ENCODE measurements at regions not wholly inside any gene's neighbourhood (a gene's known extent, or its start where the extent isn't known, plus 50 kb on each side); places are given as distances from the start of the nearest gene placed in this dataset.

DNA sequence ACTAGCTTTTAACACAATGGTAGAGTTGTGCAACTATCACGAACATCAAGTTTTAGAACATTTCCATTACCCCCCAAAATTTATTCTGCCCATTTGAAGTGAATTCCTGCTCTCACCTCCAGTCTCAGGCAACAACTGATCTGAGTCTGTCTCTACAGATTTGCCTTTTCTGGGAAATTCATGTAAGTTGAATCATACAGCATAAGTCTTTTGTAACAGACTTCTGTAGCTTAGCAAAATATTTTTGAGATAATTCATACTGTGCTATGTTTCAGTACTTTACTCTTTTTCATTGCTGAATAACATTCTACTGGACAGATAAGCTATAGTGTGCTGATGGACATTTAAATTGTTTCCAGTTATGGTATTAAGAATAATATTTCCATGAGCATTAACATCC is 447.3 kb upstream of the GJE1 start:
- DNase-seq (ENCODE audit: low read depth) (peak; percentile 8), FAIRE-seq (peak; percentile 5)
- no peaks in the 10 kb centered on the region for H3K4me1 ChIP-seq (ENCODE audit: insufficient read depth, low read length)
- Mint-ChIP-seq H3K4me3 (ENCODE audit: unreplicated experiment) (no peak overlapping the region), H3K27ac (ENCODE audit: unreplicated experiment) (no peak overlapping the region), H3K4me1 (ENCODE audit: low read depth, unreplicated experiment) (no peaks in the 10 kb centered on the region), H3K36me3 (ENCODE audit: low read depth, unreplicated experiment) (no peaks in the 10 kb centered on the region), H3K27me3 (ENCODE audit: low read depth, unreplicated experiment) (no peaks in the 10 kb centered on the region), H3K9me3 (ENCODE audit: unreplicated experiment) (no peaks in the 10 kb centered on the region)
- no peak for TF ChIP-seq EZH2 (IDR thresholded peaks at IDR 0.05; ENCODE audit: insufficient read depth, low read length)
- TF ChIP-seq CTCF (IDR thresholded peaks at IDR 0.05; ENCODE audit: insufficient read depth, low read depth, low read length), result no peak
- no peaks in the 10 kb centered on the region for H4K20me1 ChIP-seq (ENCODE audit: insufficient read depth, low read length)
- no peak overlapping the region for H3K27ac ChIP-seq (ENCODE audit: low read depth, low read length)
- no peaks in the 10 kb centered on the region for H3K36me3 ChIP-seq (ENCODE audit: insufficient read depth, low read length)
- H3K27me3 ChIP-seq (ENCODE audit: insufficient read depth, low read length), result no peaks in the 10 kb centered on the region
- H3K9me3 ChIP-seq (ENCODE audit: insufficient read depth, low read depth, low read length), result no peaks in the 10 kb centered on the region
- H3K4me3 ChIP-seq (ENCODE audit: insufficient read depth, low read depth, low read length), result no peak overlapping the region
- no peak overlapping the region for H3K4me2 ChIP-seq (ENCODE audit: low read length)
- H3K79me2 ChIP-seq (ENCODE audit: insufficient read depth, low read length), result no peaks in the 10 kb centered on the region
- no peak overlapping the region for H3K9ac ChIP-seq (ENCODE audit: low read length)
- H2AFZ ChIP-seq (ENCODE audit: low read depth, low read length), result no peak overlapping the region

DNA sequence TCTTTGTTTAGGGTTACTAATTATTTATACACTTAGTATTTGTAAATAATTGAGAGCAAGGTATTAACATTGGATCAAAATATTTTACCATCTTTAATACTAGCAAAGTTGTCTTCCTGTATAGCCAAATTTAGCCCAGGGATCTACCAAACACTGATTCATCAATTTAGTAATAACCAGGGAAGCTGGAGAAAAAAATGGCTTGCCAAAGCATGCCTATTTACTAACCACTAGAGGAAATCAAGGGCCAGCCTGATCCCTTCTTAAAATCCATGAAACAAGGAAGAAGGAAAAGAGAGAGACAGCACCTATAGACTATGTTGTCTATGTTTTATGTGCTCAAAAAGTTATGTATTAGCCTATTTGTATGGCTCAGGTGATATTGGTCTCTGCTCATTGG is 450.3 kb upstream of the GJE1 start:
- no peaks in the 10 kb centered on the region for H3K27me3 ChIP-seq (ENCODE audit: insufficient read depth, low read length)
- H3K79me2 ChIP-seq (ENCODE audit: insufficient read depth, low read length), result no peaks in the 10 kb centered on the region
- Mint-ChIP-seq H3K9me3 (ENCODE audit: unreplicated experiment) (no peaks in the 10 kb centered on the region), H3K4me1 (ENCODE audit: low read depth, unreplicated experiment) (no peaks in the 10 kb centered on the region), H3K4me3 (ENCODE audit: unreplicated experiment) (no peak overlapping the region), H3K27me3 (ENCODE audit: low read depth, unreplicated experiment) (no peaks in the 10 kb centered on the region), H3K36me3 (ENCODE audit: low read depth, unreplicated experiment) (no peaks in the 10 kb centered on the region), H3K27ac (ENCODE audit: unreplicated experiment) (no peak overlapping the region)
- DNase-seq (ENCODE audit: low read depth), result no peak
- no peak overlapping the region for H3K4me3 ChIP-seq (ENCODE audit: insufficient read depth, low read depth, low read length)
- H3K27ac ChIP-seq (ENCODE audit: low read depth, low read length), result no peak overlapping the region
- H3K9ac ChIP-seq (ENCODE audit: low read length), result no peak overlapping the region
- H2AFZ ChIP-seq (ENCODE audit: low read depth, low read length), result no peak overlapping the region
- no peaks in the 10 kb centered on the region for H3K9me3 ChIP-seq (ENCODE audit: insufficient read depth, low read depth, low read length)
- H4K20me1 ChIP-seq (ENCODE audit: insufficient read depth, low read length), result no peaks in the 10 kb centered on the region
- TF ChIP-seq CTCF (IDR thresholded peaks at IDR 0.05; ENCODE audit: insufficient read depth, low read depth, low read length), result no peak
- H3K4me1 ChIP-seq (ENCODE audit: insufficient read depth, low read length), result no peaks in the 10 kb centered on the region
- FAIRE-seq, result no peak
- H3K4me2 ChIP-seq (ENCODE audit: low read length), result no peak overlapping the region
- no peaks in the 10 kb centered on the region for H3K36me3 ChIP-seq (ENCODE audit: insufficient read depth, low read length)

GRCh38 chr6:141677598-141678211 is 455.0 kb upstream of the GJE1 start:
- no peak overlapping the region for H3K9ac ChIP-seq (ENCODE audit: low read length)
- no peak overlapping the region for H2AFZ ChIP-seq (ENCODE audit: low read depth, low read length)
- FAIRE-seq, result peak; percentile 29
- no peaks in the 10 kb centered on the region for H3K4me1 ChIP-seq (ENCODE audit: insufficient read depth, low read length)
- H4K20me1 ChIP-seq (ENCODE audit: insufficient read depth, low read length), result no peaks in the 10 kb centered on the region
- H3K27me3 ChIP-seq (ENCODE audit: insufficient read depth, low read length), result no peaks in the 10 kb centered on the region
- no peaks in the 10 kb centered on the region for H3K79me2 ChIP-seq (ENCODE audit: insufficient read depth, low read length)
- TF ChIP-seq EZH2 (IDR thresholded peaks at IDR 0.05; ENCODE audit: insufficient read depth, low read length) (no peak), CTCF (IDR thresholded peaks at IDR 0.05; ENCODE audit: insufficient read depth, low read depth, low read length) (peak; percentile 69)
- no peaks in the 10 kb centered on the region for H3K36me3 ChIP-seq (ENCODE audit: insufficient read depth, low read length)
- Mint-ChIP-seq H3K27ac (ENCODE audit: unreplicated experiment) (no peak overlapping the region), H3K27me3 (ENCODE audit: low read depth, unreplicated experiment) (no peaks in the 10 kb centered on the region), H3K36me3 (ENCODE audit: low read depth, unreplicated experiment) (no peaks in the 10 kb centered on the region), H3K9me3 (ENCODE audit: unreplicated experiment) (no peaks in the 10 kb centered on the region), H3K4me3 (ENCODE audit: unreplicated experiment) (no peak overlapping the region), H3K4me1 (ENCODE audit: low read depth, unreplicated experiment) (no peaks in the 10 kb centered on the region)
- DNase-seq (ENCODE audit: low read depth), result peak; percentile 2
- H3K4me3 ChIP-seq (ENCODE audit: insufficient read depth, low read depth, low read length), result no peak overlapping the region
- H3K27ac ChIP-seq (ENCODE audit: low read depth, low read length), result no peak overlapping the region
- no peak overlapping the region for H3K4me2 ChIP-seq (ENCODE audit: low read length)
- H3K9me3 ChIP-seq (ENCODE audit: insufficient read depth, low read depth, low read length), result no peaks in the 10 kb centered on the region
